OCI-LY7 (cell line): ENCODE measurements at regions not wholly inside any gene's neighbourhood (a gene's known extent, or its start where the extent isn't known, plus 50 kb on each side); places are given as distances from the start of the nearest gene placed in this dataset.

ENCODE experiments used
- BruUV-seq: library from RNA; stranded (reverse); fragments of 400-500 nt; replicated peaks from 2 replicates; lab custom pipeline; 2021; lab: Mats Ljungman, UMichigan
- CTCF ChIA-PET: fragments of 300-600 bp; sonication (Branson Sonifier 250); formaldehyde crosslinking; loops from one replicate; lab custom pipeline; 2022; ENCODE audit warnings: antibody characterized with exemption; ENCODE audit not compliant: unreplicated experiment; lab: Charles Lee
- POLR2A ChIA-PET: fragments of 300-600 bp; sonication (Branson Sonifier 250); formaldehyde crosslinking; loops from one replicate; lab custom pipeline; 2022; ENCODE audit warnings: antibody characterized with exemption; lab: Charles Lee
- DNase-seq: peaks from one replicate; pipeline ENCODE4 v3.0.0-alpha.2; 2015; ENCODE audit warnings: low spot score
- H2AFZ ChIP-seq: fragments of 200-600 bp; sonication (generic), shearing (Covaris generic); 2 replicates; pipeline ENCODE4 v1.6.1; 2014; ENCODE audit warnings: mild to moderate bottlenecking, antibody characterized with exemption, low read length, moderate library complexity
- H3K27ac ChIP-seq: fragments of 200-600 bp; sonication (generic); 2 replicates; pipeline ENCODE4 v1.5.1; 2014; ENCODE audit warnings: mixed run types, low read depth, mild to moderate bottlenecking, moderate library complexity, low read length, inconsistent platforms; ENCODE audit not compliant: poor library complexity, severe bottlenecking
- H3K36me3 ChIP-seq: fragments of 200-600 bp; sonication (generic); 2 replicates; pipeline ENCODE4 v1.6.1; 2014; ENCODE audit warnings: mild to moderate bottlenecking, antibody characterized with exemption, low read length, moderate library complexity, mixed read lengths; ENCODE audit not compliant: insufficient read depth
- H3K4me1 ChIP-seq: fragments of 200-600 bp; sonication (generic); 2 replicates; pipeline ENCODE4 v1.5.1; 2014; ENCODE audit warnings: mild to moderate bottlenecking, low read length; ENCODE audit not compliant: insufficient read depth, poor library complexity, severe bottlenecking
- H3K4me2 ChIP-seq: fragments of 200-600 bp; sonication (generic); 2 replicates; pipeline ENCODE4 v1.6.1; 2014; ENCODE audit warnings: mild to moderate bottlenecking, low read length
- H3K4me3 ChIP-seq: fragments of 200-600 bp; sonication (generic); 2 replicates; pipeline ENCODE4 v1.5.1; 2014; ENCODE audit warnings: mild to moderate bottlenecking, low read depth, low read length; ENCODE audit not compliant: poor library complexity, severe bottlenecking
- H3K79me2 ChIP-seq: fragments of 200-600 bp; sonication (generic); 2 replicates; pipeline ENCODE4 v1.6.1; 2016; ENCODE audit warnings: low read depth, mild to moderate bottlenecking, low read length, moderate library complexity, mixed read lengths; ENCODE audit not compliant: insufficient read depth
- H3K9me2 ChIP-seq: fragments of 200-600 bp; sonication (generic); 2 replicates; pipeline ENCODE4 v1.6.1; 2016; ENCODE audit warnings: mild to moderate bottlenecking, low read length, mixed read lengths; ENCODE audit not compliant: insufficient read depth
- H3K9me3 ChIP-seq: fragments of 200-600 bp; sonication (generic); 2 replicates; pipeline ENCODE4 v1.6.1; 2014; ENCODE audit warnings: mild to moderate bottlenecking, mixed run types, low read length, mixed read lengths
- H4K20me1 ChIP-seq: fragments of 200-600 bp; sonication (generic); 2 replicates; pipeline ENCODE4 v1.6.1; 2014; ENCODE audit warnings: mild to moderate bottlenecking, antibody characterized with exemption, low read length, moderate library complexity, mixed read lengths; ENCODE audit not compliant: insufficient read depth
- EZH2phosphoT487 ChIP-seq: fragments of 200-600 bp; sonication (generic); IDR thresholded peaks from 2 replicates; pipeline ENCODE4 v1.6.1; 2018; ENCODE audit warnings: low read depth, borderline replicate concordance, mild to moderate bottlenecking, mixed run types, antibody characterized with exemption, low read length, moderate library complexity, mixed read lengths
- intact Hi-C: fragments of 100-400 bp; cut with micrococcal nuclease; formaldehyde crosslinking; loops from one replicate; pipeline ENCODE4 v1.10.0; 2022; ENCODE audit not compliant: unreplicated experiment
- TF ChIP-seq, protein P1 (sequence below): fragments of 200-600 bp; sonication (generic); conservative IDR thresholded peaks from 2 replicates; pipeline ENCODE4 v1.5.1; 2014; ENCODE audit warnings: mild to moderate bottlenecking, antibody characterized with exemption, low read length, moderate library complexity, mixed read lengths

DNA sequence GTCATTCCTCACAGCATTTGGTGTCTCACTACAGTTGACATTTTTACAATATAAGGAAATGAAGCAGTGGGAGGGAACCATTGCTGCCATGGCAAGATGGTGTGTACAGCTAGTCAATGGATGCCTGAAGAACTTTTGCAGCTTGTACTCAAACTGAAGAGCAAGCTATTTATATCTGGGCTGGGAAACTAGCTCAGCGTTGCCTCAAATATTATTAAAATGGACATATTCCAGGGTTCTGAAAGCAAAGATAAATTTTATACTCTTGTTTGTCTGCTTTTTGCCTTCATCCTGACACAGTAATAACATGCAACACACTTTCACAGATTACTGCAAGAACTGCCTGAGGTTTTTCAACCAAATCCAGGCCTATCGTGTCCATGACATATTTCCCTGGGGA is 156.4 kb upstream of the COL21A1 start:
- DNase-seq, result no peak
- H3K4me2 ChIP-seq, result no peak overlapping the region
- TF ChIP-seq, protein P1, sequence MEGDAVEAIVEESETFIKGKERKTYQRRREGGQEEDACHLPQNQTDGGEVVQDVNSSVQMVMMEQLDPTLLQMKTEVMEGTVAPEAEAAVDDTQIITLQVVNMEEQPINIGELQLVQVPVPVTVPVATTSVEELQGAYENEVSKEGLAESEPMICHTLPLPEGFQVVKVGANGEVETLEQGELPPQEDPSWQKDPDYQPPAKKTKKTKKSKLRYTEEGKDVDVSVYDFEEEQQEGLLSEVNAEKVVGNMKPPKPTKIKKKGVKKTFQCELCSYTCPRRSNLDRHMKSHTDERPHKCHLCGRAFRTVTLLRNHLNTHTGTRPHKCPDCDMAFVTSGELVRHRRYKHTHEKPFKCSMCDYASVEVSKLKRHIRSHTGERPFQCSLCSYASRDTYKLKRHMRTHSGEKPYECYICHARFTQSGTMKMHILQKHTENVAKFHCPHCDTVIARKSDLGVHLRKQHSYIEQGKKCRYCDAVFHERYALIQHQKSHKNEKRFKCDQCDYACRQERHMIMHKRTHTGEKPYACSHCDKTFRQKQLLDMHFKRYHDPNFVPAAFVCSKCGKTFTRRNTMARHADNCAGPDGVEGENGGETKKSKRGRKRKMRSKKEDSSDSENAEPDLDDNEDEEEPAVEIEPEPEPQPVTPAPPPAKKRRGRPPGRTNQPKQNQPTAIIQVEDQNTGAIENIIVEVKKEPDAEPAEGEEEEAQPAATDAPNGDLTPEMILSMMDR, result no peak
- no peak for TF ChIP-seq EZH2phosphoT487
- no TSS peak for BruUV-seq
- intact Hi-C loops, result no loop called here
- no peaks in the 10 kb centered on the region for H3K36me3 ChIP-seq
- H2AFZ ChIP-seq, result no peak overlapping the region
- no peak overlapping the region for H3K4me3 ChIP-seq
- no peaks in the 10 kb centered on the region for H3K9me2 ChIP-seq
- no peaks in the 10 kb centered on the region for H3K79me2 ChIP-seq
- no peaks in the 10 kb centered on the region for H3K4me1 ChIP-seq
- no peaks in the 10 kb centered on the region for H3K9me3 ChIP-seq
- ChIA-PET POLR2A (no interaction called here), CTCF (no interaction called here)
- no peak overlapping the region for H3K27ac ChIP-seq
- H4K20me1 ChIP-seq, result no peaks in the 10 kb centered on the region

- Histone ChIP-seq H2AFZ (no peak overlapping the region), H4K20me1 (no peaks in the 10 kb centered on the region), H3K27ac (no peak overlapping the region), H3K79me2 (no peaks in the 10 kb centered on the region), H3K9me2 (no peaks in the 10 kb centered on the region), H3K4me3 (no peak overlapping the region), H3K4me1 (no peaks in the 10 kb centered on the region), H3K36me3 (no peaks in the 10 kb centered on the region), H3K4me2 (no peak overlapping the region), H3K9me3 (no peaks in the 10 kb centered on the region)
- intact Hi-C loops, result no loop called here
- no peak for DNase-seq
- CTCF ChIA-PET, result no interaction called here
- BruUV-seq, result no TSS peak
- TF ChIP-seq, protein P1, result no peak
- no peak for TF ChIP-seq EZH2phosphoT487
- POLR2A ChIA-PET, result interaction anchor here (0.6 kb wide), 1 partner anchor 51 kb away, joined by 4 read pairs; no protein-coding TSS in a partner anchor
These were observed 154.2 kb upstream of the COL21A1 start for GRCh38 chr6:56401477-56402070.

GRCh38 chr6:56400273-56400672 is 152.9 kb upstream of the COL21A1 start:
- no peaks in the 10 kb centered on the region for H3K36me3 ChIP-seq
- no peaks in the 10 kb centered on the region for H3K79me2 ChIP-seq
- H3K4me3 ChIP-seq, result no peak overlapping the region
- POLR2A ChIA-PET, result no interaction called here
- no peak for DNase-seq
- no peak overlapping the region for H3K4me2 ChIP-seq
- H2AFZ ChIP-seq, result no peak overlapping the region
- H3K9me3 ChIP-seq, result no peaks in the 10 kb centered on the region
- no peaks in the 10 kb centered on the region for H3K9me2 ChIP-seq
- TF ChIP-seq, protein P1, result no peak
- no peak for TF ChIP-seq EZH2phosphoT487
- CTCF ChIA-PET, result no interaction called here
- H3K27ac ChIP-seq, result no peak overlapping the region
- BruUV-seq, result no TSS peak
- intact Hi-C loops, result no loop called here
- no peaks in the 10 kb centered on the region for H3K4me1 ChIP-seq
- H4K20me1 ChIP-seq, result no peaks in the 10 kb centered on the region
